Fibroblast of mammary gland (primary cell): ENCODE measurements at regions not wholly inside any gene's neighbourhood (a gene's known extent, or its start where the extent isn't known, plus 50 kb on each side); places are given as distances from the start of the nearest gene placed in this dataset.

Source experiments
- DNase-seq: peaks from one replicate; pipeline ENCODE4 v3.0.0-alpha.2; 2010; ENCODE audit warnings: low read depth
- H3K4me3 ChIP-seq: 2 replicates; pipeline ENCODE4 v1.5.1; 2011; ENCODE audit warnings: low read depth, mild to moderate bottlenecking, low read length, moderate library complexity; ENCODE audit not compliant: control insufficient read depth
- CTCF ChIP-seq: conservative IDR thresholded peaks from 2 replicates; pipeline ENCODE4 v1.5.1; 2011; ENCODE audit warnings: low read depth, low read length, inconsistent platforms; ENCODE audit not compliant: control insufficient read depth, insufficient read depth

GRCh38 chr2:21567395-21567794, 443.6 kb downstream of the TDRD15 start:
- no peak for DNase-seq
- no peak overlapping the region for H3K4me3 ChIP-seq
- no peak for TF ChIP-seq CTCF

- TF ChIP-seq CTCF: no peak
These were observed 447.9 kb downstream of the TDRD15 start for GRCh38 chr2:21571686-21572085.

GRCh38 chr2:21580391-21580790, 456.6 kb downstream of the TDRD15 start:
- no peak for TF ChIP-seq CTCF
- no peak for DNase-seq

More at GRCh38 chr2:21571686-21572085, 447.9 kb downstream of the TDRD15 start:
- H3K4me3 ChIP-seq: no peak overlapping the region
- no peak for DNase-seq

GRCh38 chr2:21585881-21586280, 462.1 kb downstream of the TDRD15 start:
- no peak overlapping the region for H3K4me3 ChIP-seq
- DNase-seq: no peak
- no peak for TF ChIP-seq CTCF

More at GRCh38 chr2:21580391-21580790, 456.6 kb downstream of the TDRD15 start:
- no peak overlapping the region for H3K4me3 ChIP-seq

GRCh38 chr2:21590026-21590690, 466.4 kb downstream of the TDRD15 start:
- no peak overlapping the region for H3K4me3 ChIP-seq
- no peak for DNase-seq
- no peak for TF ChIP-seq CTCF

GRCh38 chr2:21591926-21592325, 468.2 kb downstream of the TDRD15 start:
- no peak for TF ChIP-seq CTCF
- H3K4me3 ChIP-seq: no peak overlapping the region
- DNase-seq: no peak
